GM19372 (cell line): ENCODE measurements at regions not wholly inside any gene's neighbourhood (a gene's known extent, or its start where the extent isn't known, plus 50 kb on each side); places are given as distances from the start of the nearest gene placed in this dataset.

Experiments used
- ATAC-seq: cut with Tn5 transposase; IDR thresholded peaks from one replicate; pipeline ENCODE4 v1.9.1; 2021; ENCODE audit warnings: mild to moderate bottlenecking, low read depth, moderate library complexity; ENCODE audit not compliant: unreplicated experiment

- no peak for ATAC-seq
Measured at GRCh38 chr22:48142388-48142787, 1379.9 kb downstream of the TBC1D22A start.

- ATAC-seq = no peak
Measured at GRCh38 chr22:48141301-48141700, 1378.9 kb downstream of the TBC1D22A start.

GRCh38 chr22:48140261-48140813 lies 1377.9 kb downstream of the TBC1D22A start:
- ATAC-seq = no peak

- ATAC-seq = no peak
Measured at GRCh38 chr22:48139776-48140175, 1377.3 kb downstream of the TBC1D22A start.

- ATAC-seq = no peak
Measured at GRCh38 chr22:48138855-48139254, 1376.4 kb downstream of the TBC1D22A start.

- ATAC-seq = no peak
Measured at GRCh38 chr22:48138427-48138826, 1376.0 kb downstream of the TBC1D22A start.

- ATAC-seq = no peak
Measured at GRCh38 chr22:48137640-48138039, 1375.2 kb downstream of the TBC1D22A start.

GRCh38 chr22:48135592-48135991 lies 1373.1 kb downstream of the TBC1D22A start:
- no peak for ATAC-seq

GRCh38 chr22:48125416-48125815 lies 1363.0 kb downstream of the TBC1D22A start:
- ATAC-seq = no peak

- ATAC-seq = no peak
Measured at GRCh38 chr22:48121984-48122383, 1359.5 kb downstream of the TBC1D22A start.

- ATAC-seq = no peak
Measured at GRCh38 chr22:48118654-48119053, 1356.2 kb downstream of the TBC1D22A start.

- no peak for ATAC-seq
Measured at GRCh38 chr22:48116871-48117270, 1354.4 kb downstream of the TBC1D22A start.

- ATAC-seq = no peak
Measured at GRCh38 chr22:48112687-48113521, 1350.5 kb downstream of the TBC1D22A start.

- ATAC-seq = no peak
Measured at GRCh38 chr22:48106715-48107259, 1344.3 kb downstream of the TBC1D22A start.

GRCh38 chr22:48106215-48106614 lies 1343.8 kb downstream of the TBC1D22A start:
- ATAC-seq = no peak

- no peak for ATAC-seq
Measured at GRCh38 chr22:48105259-48105658, 1342.8 kb downstream of the TBC1D22A start.

- ATAC-seq = no peak
Measured at GRCh38 chr22:48104766-48105165, 1342.3 kb downstream of the TBC1D22A start.

- ATAC-seq = no peak
Measured at GRCh38 chr22:48104102-48104738, 1341.8 kb downstream of the TBC1D22A start.

- no peak for ATAC-seq
Measured at GRCh38 chr22:48103126-48103875, 1340.9 kb downstream of the TBC1D22A start.

GRCh38 chr22:48102581-48102980 lies 1340.1 kb downstream of the TBC1D22A start:
- ATAC-seq = no peak

- ATAC-seq = no peak
Measured at GRCh38 chr22:48101704-48102103, 1339.3 kb downstream of the TBC1D22A start.
